LHCN-M2 (cell line): ENCODE measurements at regions not wholly inside any gene's neighbourhood (a gene's known extent, or its start where the extent isn't known, plus 50 kb on each side); places are given as distances from the start of the nearest gene placed in this dataset.
"Not testable (repeated sequence)": the region's sequence is repeated elsewhere in the genome, so short reads cannot be mapped to it uniquely, and the experiment has no call there.

ENCODE experiments used
- DNase-seq: peaks from one replicate; pipeline ENCODE4 v3.0.0-alpha.2; 2012; ENCODE audit warnings: low read depth

GRCh38 chr4:155026715-155027114 is 181.7 kb upstream of the NPY2R start:
- no peak for DNase-seq

GRCh38 chr4:155032521-155033229 is 175.8 kb upstream of the NPY2R start:
- no peak for DNase-seq

- DNase-seq = no peak
These were observed 174.8 kb upstream of the NPY2R start for GRCh38 chr4:155033604-155034003.

- no peak for DNase-seq
These were observed 171.4 kb upstream of the NPY2R start for GRCh38 chr4:155037031-155037430.

GRCh38 chr4:155038459-155038858 is 170.0 kb upstream of the NPY2R start:
- DNase-seq = no peak

- DNase-seq = no peak
These were observed 169.3 kb upstream of the NPY2R start for GRCh38 chr4:155039162-155039561.

GRCh38 chr4:155040031-155040430 is 168.4 kb upstream of the NPY2R start:
- no peak for DNase-seq

- DNase-seq = no peak
These were observed 166.4 kb upstream of the NPY2R start for GRCh38 chr4:155042014-155042413.

- DNase-seq = not testable (repeated sequence)
These were observed 164.2 kb upstream of the NPY2R start for GRCh38 chr4:155044251-155044650.

- no peak for DNase-seq
These were observed 160.7 kb upstream of the NPY2R start for GRCh38 chr4:155047755-155048154.

GRCh38 chr4:155054042-155054441 is 154.4 kb upstream of the NPY2R start:
- not testable (repeated sequence) for DNase-seq

GRCh38 chr4:155060419-155060818 is 148.0 kb upstream of the NPY2R start:
- no peak for DNase-seq

- DNase-seq = no peak
These were observed 147.6 kb upstream of the NPY2R start for GRCh38 chr4:155060873-155061272.

GRCh38 chr4:155062948-155063347 is 145.5 kb upstream of the NPY2R start:
- no peak for DNase-seq

GRCh38 chr4:155064934-155065333 is 143.5 kb upstream of the NPY2R start:
- not testable (repeated sequence) for DNase-seq

- DNase-seq = no peak
These were observed 141.6 kb upstream of the NPY2R start for GRCh38 chr4:155066871-155067270.

- no peak for DNase-seq
These were observed 136.5 kb upstream of the NPY2R start for GRCh38 chr4:155071962-155072361.

- no peak for DNase-seq
These were observed 136.0 kb upstream of the NPY2R start for GRCh38 chr4:155072417-155072816.

- no peak for DNase-seq
These were observed 134.6 kb upstream of the NPY2R start for GRCh38 chr4:155073852-155074251.

GRCh38 chr4:155076256-155076785 is 132.1 kb upstream of the NPY2R start:
- DNase-seq = no peak

- no peak for DNase-seq
These were observed 130.8 kb upstream of the NPY2R start for GRCh38 chr4:155077452-155078229.

GRCh38 chr4:155079871-155080270 is 128.6 kb upstream of the NPY2R start:
- peak; percentile 2 for DNase-seq

GRCh38 chr4:155081222-155081621 is 127.2 kb upstream of the NPY2R start:
- DNase-seq = no peak
